Fibroblast of skin of scalp (primary cell): ENCODE measurements at regions not wholly inside any gene's neighbourhood (a gene's known extent, or its start where the extent isn't known, plus 50 kb on each side); places are given as distances from the start of the nearest gene placed in this dataset.
A peak's percentile ranks its signal among the peaks of the same experiment; 100 is the strongest.

Experiments
- DNase-seq: peaks from one replicate; pipeline ENCODE4 v3.0.0-alpha.2; 2013

- no peak for DNase-seq
Measured at GRCh38 chr3:144390786-144391185, 419.2 kb downstream of the DIPK2A start.

- DNase-seq, result no peak
Measured at GRCh38 chr3:144391236-144391635, 419.6 kb downstream of the DIPK2A start.

GRCh38 chr3:144394032-144394431, 422.4 kb downstream of the DIPK2A start:
- DNase-seq, result peak; percentile 35

- no peak for DNase-seq
Measured at GRCh38 chr3:144402430-144402829, 430.8 kb downstream of the DIPK2A start.

- peak; percentile 8 for DNase-seq
Measured at GRCh38 chr3:144403040-144403457, 431.4 kb downstream of the DIPK2A start.

- no peak for DNase-seq
Measured at GRCh38 chr3:144407335-144407734, 435.7 kb downstream of the DIPK2A start.

- DNase-seq, result no peak
Measured at GRCh38 chr3:144409319-144409718, 437.7 kb downstream of the DIPK2A start.

GRCh38 chr3:144413068-144413467, 441.4 kb downstream of the DIPK2A start:
- no peak for DNase-seq

GRCh38 chr3:144415492-144415891, 443.9 kb downstream of the DIPK2A start:
- no peak for DNase-seq

- no peak for DNase-seq
Measured at GRCh38 chr3:144424606-144425005, 453.0 kb downstream of the DIPK2A start.

- DNase-seq, result no peak
Measured at GRCh38 chr3:144426366-144426765, 454.7 kb downstream of the DIPK2A start.

- no peak for DNase-seq
Measured at GRCh38 chr3:144426967-144427366, 455.3 kb downstream of the DIPK2A start.

GRCh38 chr3:144429719-144430121, 458.1 kb downstream of the DIPK2A start:
- DNase-seq, result peak; percentile 44

GRCh38 chr3:144431134-144431533, 459.5 kb downstream of the DIPK2A start:
- DNase-seq, result no peak

- DNase-seq, result no peak
Measured at GRCh38 chr3:144433006-144433405, 461.4 kb downstream of the DIPK2A start.

GRCh38 chr3:144437989-144438388, 466.4 kb downstream of the DIPK2A start:
- DNase-seq, result no peak

- DNase-seq, result no peak
Measured at GRCh38 chr3:144444061-144444460, 472.4 kb downstream of the DIPK2A start.

- no peak for DNase-seq
Measured at GRCh38 chr3:144444546-144444945, 472.9 kb downstream of the DIPK2A start.

- no peak for DNase-seq
Measured at GRCh38 chr3:144455841-144456440, 484.3 kb downstream of the DIPK2A start.

- no peak for DNase-seq
Measured at GRCh38 chr3:144457758-144458157, 486.1 kb downstream of the DIPK2A start.

- no peak for DNase-seq
Measured at GRCh38 chr3:144458283-144458682, 486.7 kb downstream of the DIPK2A start.

- no peak for DNase-seq
Measured at GRCh38 chr3:144462337-144462736, 490.7 kb downstream of the DIPK2A start.

- peak; percentile 11 for DNase-seq
Measured at GRCh38 chr3:144463911-144464310, 492.3 kb downstream of the DIPK2A start.

- DNase-seq, result no peak
Measured at GRCh38 chr3:144466114-144466513, 494.5 kb downstream of the DIPK2A start.

- no peak for DNase-seq
Measured at GRCh38 chr3:144466540-144466939, 494.9 kb downstream of the DIPK2A start.
